Left lung (tissue), 4 donors: ENCODE measurements at regions not wholly inside any gene's neighbourhood (a gene's known extent, or its start where the extent isn't known, plus 50 kb on each side); places are given as distances from the start of the nearest gene placed in this dataset.

Source experiments
- ATAC-seq: fragments of 200-7000 bp; cut with Tn5 transposase; one replicate; pipeline ENCODE4 v1.9.1; 2020; ENCODE audit warnings: moderate library complexity
- DNase-seq, 4 donors: peaks; one replicate each; pipeline ENCODE4 v3.0.0-alpha.2; 2013 to 2020
- H3K27ac ChIP-seq, 2 donors: fragments of 200-600 bp; sonication (generic) in 1 of 2; one replicate each; pipeline versions ENCODE4 v1.5.0 to v1.8.0; 2020 to 2021
- H3K27me3 ChIP-seq, 2 donors: fragments of 200-600 bp; sonication (generic) in 1 of 2; one replicate each; pipeline versions ENCODE4 v1.5.0 to v1.8.0; 2020 to 2021
- H3K36me3 ChIP-seq, 2 donors: fragments of 200-600 bp; sonication (generic) in 1 of 2; one replicate each; pipeline versions ENCODE4 v1.5.0 to v1.8.0; 2020 to 2021
- H3K4me1 ChIP-seq, 2 donors: fragments of 200-600 bp; one replicate each; pipeline ENCODE4 v1.8.0; 2021
- H3K4me3 ChIP-seq, 2 donors: fragments of 200-600 bp; sonication (generic) in 1 of 2; one replicate each; pipeline versions ENCODE4 v1.5.0 to v1.8.0; 2020 to 2021; ENCODE audit warnings: mild to moderate bottlenecking in 1 of 2
- H3K9me3 ChIP-seq, 2 donors: fragments of 200-600 bp; sonication (generic) in 1 of 2; one replicate each; pipeline versions ENCODE4 v1.5.0 to v1.8.0; 2020 to 2021
- CTCF ChIP-seq, 2 donors: fragments of 200-600 bp; sonication (generic) in 1 of 2; IDR thresholded peaks; one replicate each; pipeline versions ENCODE4 v1.5.0 to v1.8.0; 2021; ENCODE audit warnings: antibody characterized with exemption in 2 of 2
- intact Hi-C, 2 donors: fragments of 100-400 bp; cut with DNase I; formaldehyde crosslinking; loops; one replicate each; pipeline versions ENCODE4 v1.11.2 to v1.14.2; 2022
- donor health status: DM: no; HTN: yes; CAD: no.
- donor health status: DM: no; HTN: no; CAD: no.

- ATAC-seq (no peak), DNase-seq (no peak)
- no peak for TF ChIP-seq CTCF (IDR thresholded peaks at IDR 0.05)
- H3K36me3 ChIP-seq = no peaks in the 10 kb centered on the region
- H3K4me1 ChIP-seq = no peaks in the 10 kb centered on the region
- H3K9me3 ChIP-seq = no peaks in the 10 kb centered on the region
- intact Hi-C loops = no loop called here
- no peak overlapping the region for H3K4me3 ChIP-seq
- H3K27ac ChIP-seq = no peak overlapping the region
- no peaks in the 10 kb centered on the region for H3K27me3 ChIP-seq
Measured at GRCh38 chr4:149870008-149870407, 54.4 kb upstream of the IQCM start.

- H3K9me3 ChIP-seq = no peaks in the 10 kb centered on the region
- ATAC-seq (no peak), DNase-seq (no peak)
- no peaks in the 10 kb centered on the region for H3K4me1 ChIP-seq
- intact Hi-C loops = no loop called here
- H3K4me3 ChIP-seq = no peak overlapping the region
- H3K27me3 ChIP-seq = no peaks in the 10 kb centered on the region
- no peaks in the 10 kb centered on the region for H3K36me3 ChIP-seq
- H3K27ac ChIP-seq = no peak overlapping the region
- TF ChIP-seq CTCF (IDR thresholded peaks at IDR 0.05) = no peak
Measured at GRCh38 chr4:149881744-149882143, 66.1 kb upstream of the IQCM start.

- no peak for TF ChIP-seq CTCF (IDR thresholded peaks at IDR 0.05)
- Histone ChIP-seq H3K9me3 (no peaks in the 10 kb centered on the region), H3K27ac (no peak overlapping the region), H3K36me3 (no peaks in the 10 kb centered on the region), H3K4me1 (no peaks in the 10 kb centered on the region), H3K4me3 (no peak overlapping the region), H3K27me3 (no peaks in the 10 kb centered on the region)
- DNase-seq = no peak
- intact Hi-C loops = no loop called here
- ATAC-seq = no peak
Measured at GRCh38 chr4:149882251-149882650, 66.6 kb upstream of the IQCM start.

- intact Hi-C loops = no loop called here
- no peaks in the 10 kb centered on the region for H3K9me3 ChIP-seq
- ATAC-seq = no peak
Measured at GRCh38 chr4:149884046-149884445, 68.4 kb upstream of the IQCM start.

GRCh38 chr4:149884529-149885181 lies 69.0 kb upstream of the IQCM start:
- Histone ChIP-seq H3K27me3 (no peaks in the 10 kb centered on the region), H3K27ac (no peak overlapping the region), H3K36me3 (no peaks in the 10 kb centered on the region), H3K4me3 (no peak overlapping the region), H3K9me3 (no peaks in the 10 kb centered on the region), H3K4me1 (no peaks in the 10 kb centered on the region)
- TF ChIP-seq CTCF (IDR thresholded peaks at IDR 0.05) = no peak
- peak; percentile 66 for ATAC-seq
- DNase-seq = peak in 1 of 4 donors; percentile 2
- intact Hi-C loops = no loop called here

More at GRCh38 chr4:149884046-149884445, 68.4 kb upstream of the IQCM start:
- Histone ChIP-seq H3K4me1 (no peaks in the 10 kb centered on the region), H3K4me3 (no peak overlapping the region), H3K27ac (no peak overlapping the region), H3K27me3 (no peaks in the 10 kb centered on the region), H3K36me3 (no peaks in the 10 kb centered on the region)
- TF ChIP-seq CTCF (IDR thresholded peaks at IDR 0.05) = no peak
- no peak for DNase-seq
